Muscle of leg (tissue), 3 donors: ENCODE measurements at regions not wholly inside any gene's neighbourhood (a gene's known extent, or its start where the extent isn't known, plus 50 kb on each side); places are given as distances from the start of the nearest gene placed in this dataset.

ENCODE experiments used
- DNase-seq: peaks from one replicate; pipeline ENCODE4 v3.0.0; 2013
- H3K27ac ChIP-seq: one replicate; pipeline ENCODE4 v1.5.1; 2013; ENCODE audit warnings: mild to moderate bottlenecking, low read length, control low read depth
- H3K27me3 ChIP-seq: one replicate; pipeline ENCODE4 v1.6.1; 2013; ENCODE audit warnings: low read length; ENCODE audit not compliant: control insufficient read depth, insufficient read depth
- H3K36me3 ChIP-seq: one replicate; pipeline ENCODE4 v1.6.1; 2013; ENCODE audit warnings: low read length; ENCODE audit not compliant: control insufficient read depth, insufficient read depth
- H3K4me1 ChIP-seq: one replicate; pipeline ENCODE4 v1.6.1; 2013; ENCODE audit warnings: low read length; ENCODE audit not compliant: control insufficient read depth, insufficient read depth
- H3K4me3 ChIP-seq: one replicate; pipeline ENCODE4 v1.5.1; 2013; ENCODE audit warnings: low read length, control low read depth
- H3K9me3 ChIP-seq: replicated peaks from 2 replicates; pipeline ENCODE4 v1.6.1; 2013; ENCODE audit warnings: low read depth, low read length; ENCODE audit not compliant: control insufficient read depth
- WGBS: methylation state at CpG from one replicate; pipeline ENCODE4 v1.1.5; 2013; ENCODE audit warnings: missing lambda C conversion rate; ENCODE audit not compliant: insufficient coverage; 5-methylcytosine and 5-hydroxymethylcytosine counted together

DNA sequence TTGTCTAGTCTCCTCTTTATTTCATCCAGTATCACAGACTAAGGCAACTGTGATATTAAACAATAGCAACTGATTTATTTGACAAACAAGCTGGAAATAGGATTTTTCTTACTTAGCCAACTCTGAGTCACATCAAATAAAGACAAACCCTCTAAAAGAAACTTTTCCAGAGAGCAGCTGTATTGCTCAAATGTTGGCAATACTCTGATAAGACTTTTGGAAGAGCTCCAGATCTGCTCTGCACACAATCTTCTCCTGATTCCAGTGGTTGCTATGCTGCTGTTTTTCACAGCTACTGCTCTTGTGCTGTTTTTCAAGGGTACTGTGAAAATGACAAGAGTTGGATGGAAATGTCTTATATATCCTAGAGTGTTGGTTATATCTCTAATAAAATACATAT lies 1479.2 kb downstream of the SLITRK5 start:
- Histone ChIP-seq H3K4me1 (no peaks in the 10 kb centered on the region), H3K4me3 (no peak overlapping the region), H3K9me3 (no peaks in the 10 kb centered on the region), H3K27ac (no peak overlapping the region), H3K27me3 (no peaks in the 10 kb centered on the region), H3K36me3 (no peaks in the 10 kb centered on the region)
- peak; percentile 11 for DNase-seq

DNA sequence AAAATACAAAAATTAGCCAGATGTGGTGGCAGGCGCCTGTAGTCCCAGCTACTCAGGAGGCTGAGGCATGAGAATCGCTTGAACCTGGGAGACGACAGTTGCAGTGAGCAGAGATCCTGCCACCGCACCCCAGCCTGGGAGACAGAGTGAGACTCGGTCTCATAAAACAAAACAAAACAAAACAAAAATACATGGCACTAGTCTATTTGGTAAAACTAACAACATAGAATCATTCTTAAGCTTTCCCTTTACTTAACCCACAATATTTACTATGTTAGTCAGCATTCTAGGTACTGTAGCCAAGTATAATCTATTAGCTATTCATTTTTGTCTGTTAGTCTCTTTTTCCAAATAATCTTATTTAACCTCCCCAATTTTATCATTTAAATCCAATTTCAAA lies 1482.8 kb downstream of the SLITRK5 start:
- Histone ChIP-seq H3K36me3 (no peaks in the 10 kb centered on the region), H3K4me1 (no peaks in the 10 kb centered on the region), H3K9me3 (no peaks in the 10 kb centered on the region), H3K27ac (no peak overlapping the region), H3K27me3 (no peaks in the 10 kb centered on the region), H3K4me3 (no peak overlapping the region)
- DNase-seq = no peak
- 80% methylated on average over 2 of the region's 5 CpGs for WGBS

DNA sequence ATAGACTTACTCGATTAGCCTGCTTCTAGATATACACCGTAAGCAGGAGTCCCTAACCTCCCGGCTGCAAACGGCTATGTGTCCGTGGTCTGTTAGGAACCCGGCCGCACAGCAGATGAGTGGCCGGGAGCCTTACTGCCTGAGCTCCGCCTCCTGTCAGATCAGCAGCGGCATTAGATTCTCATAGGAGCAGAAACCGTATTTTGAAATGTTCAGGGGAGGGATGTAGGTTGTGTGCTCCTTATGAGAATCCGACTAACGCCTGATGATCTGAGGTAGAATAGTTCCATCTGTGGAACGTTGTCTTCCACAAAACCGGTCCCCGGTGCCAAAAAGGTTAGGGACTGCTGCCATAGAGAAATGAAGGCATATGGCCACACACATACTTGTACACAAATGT lies 1491.9 kb downstream of the SLITRK5 start:
- DNase-seq = no peak
- 89% methylated on average over 13 of the region's 16 CpGs for WGBS
- H3K4me3 ChIP-seq = no peak overlapping the region

DNA sequence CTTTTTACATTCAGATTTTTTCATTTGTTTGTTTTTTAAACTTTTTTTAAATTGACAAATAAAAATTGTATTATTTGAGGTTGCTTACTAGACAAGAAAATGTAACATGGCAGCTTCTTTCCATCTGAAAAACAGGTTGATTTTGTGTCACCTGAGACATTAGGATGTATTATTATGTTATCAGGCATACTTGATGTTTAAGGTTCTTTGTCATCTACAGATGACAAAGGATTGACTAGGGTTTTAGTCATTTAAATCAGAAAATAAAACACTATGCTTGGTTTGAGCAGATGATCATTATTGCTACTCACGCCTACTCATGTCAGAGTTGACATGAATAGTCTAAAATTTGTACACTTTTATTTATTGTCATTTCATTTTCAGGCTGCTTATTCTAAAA lies 1494.5 kb downstream of the SLITRK5 start:
- Histone ChIP-seq H3K36me3 (no peaks in the 10 kb centered on the region), H3K9me3 (no peaks in the 10 kb centered on the region), H3K27ac (no peak overlapping the region), H3K4me1 (no peaks in the 10 kb centered on the region), H3K4me3 (no peak overlapping the region), H3K27me3 (no peaks in the 10 kb centered on the region)
- DNase-seq = no peak
- no CpG with 5 or more reads among the region's 1 CpG for WGBS

More for the DNA sequence above, 1491.9 kb downstream of the SLITRK5 start:
- peaks cover 2% of the 10 kb centered on the region for H3K9me3 ChIP-seq
- H3K27ac ChIP-seq = no peak overlapping the region
- no peaks in the 10 kb centered on the region for H3K27me3 ChIP-seq
- no peaks in the 10 kb centered on the region for H3K4me1 ChIP-seq
- H3K36me3 ChIP-seq = no peaks in the 10 kb centered on the region

DNA sequence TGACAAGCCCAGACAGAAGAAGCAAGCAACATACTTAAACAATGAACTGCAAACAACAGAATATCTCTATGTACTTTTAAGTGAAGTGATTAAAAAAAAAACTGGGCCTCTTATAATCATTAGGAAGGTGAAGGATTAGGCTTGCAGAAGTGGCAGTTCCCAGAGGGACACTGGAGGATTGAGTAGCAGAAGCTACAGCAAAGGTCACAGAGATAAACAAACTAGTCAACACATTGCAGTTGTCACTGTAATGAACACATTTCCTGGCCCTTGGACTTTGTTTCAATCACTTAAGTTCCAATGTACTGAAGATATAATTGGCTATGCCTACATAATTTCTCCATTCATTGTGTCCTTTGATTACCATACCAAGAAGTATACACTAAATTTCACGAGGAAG lies 1498.8 kb downstream of the SLITRK5 start:
- Histone ChIP-seq H3K9me3 (no peaks in the 10 kb centered on the region), H3K27me3 (no peaks in the 10 kb centered on the region), H3K27ac (no peak overlapping the region), H3K36me3 (no peaks in the 10 kb centered on the region), H3K4me3 (no peak overlapping the region), H3K4me1 (no peaks in the 10 kb centered on the region)
- DNase-seq = no peak
- WGBS = no CpG with 5 or more reads among the region's 1 CpG

DNA sequence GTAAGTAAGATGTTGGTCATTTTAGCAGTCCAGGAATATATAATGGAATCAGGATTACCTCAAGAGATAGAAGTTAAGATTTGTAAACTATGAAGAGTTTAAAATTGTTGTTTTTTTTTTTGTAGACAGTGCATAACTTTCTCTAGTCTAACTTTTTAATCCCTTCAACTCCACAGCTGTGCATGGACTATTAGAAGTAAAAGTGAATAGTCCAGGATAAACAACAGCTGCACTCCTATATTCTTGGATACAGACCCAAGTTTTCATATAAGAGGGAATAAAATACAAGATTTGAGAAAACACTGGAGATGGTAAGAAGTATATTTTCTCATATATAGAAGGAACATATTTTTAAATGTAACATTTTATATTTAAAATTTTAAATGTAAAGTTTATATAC lies 1509.9 kb downstream of the SLITRK5 start:
- no peak overlapping the region for H3K4me3 ChIP-seq
- H3K36me3 ChIP-seq = no peaks in the 10 kb centered on the region
- no peaks in the 10 kb centered on the region for H3K4me1 ChIP-seq
- DNase-seq = peak; percentile 80
- peaks cover 9% of the 10 kb centered on the region for H3K9me3 ChIP-seq
- no peaks in the 10 kb centered on the region for H3K27me3 ChIP-seq
- H3K27ac ChIP-seq = peak overlapping the region; percentile 45

DNA sequence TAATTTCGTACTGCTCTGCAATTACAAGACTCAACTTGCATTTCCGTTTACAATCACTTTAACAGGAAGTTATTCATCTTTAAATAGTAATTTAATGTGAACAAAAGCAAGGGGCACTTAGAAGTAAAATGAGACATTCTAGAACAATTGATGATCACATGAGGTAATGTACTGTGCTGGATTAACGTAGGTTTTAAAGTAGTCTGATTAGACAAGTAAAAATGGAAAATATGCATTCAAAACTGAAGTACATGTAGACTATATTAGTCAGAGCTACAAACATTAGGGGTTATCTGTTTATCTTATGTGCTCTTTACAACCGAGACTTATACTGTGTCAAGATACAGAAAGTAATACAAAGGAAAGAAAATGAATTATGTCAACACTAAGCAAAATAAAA lies 1528.0 kb downstream of the SLITRK5 start:
- no CpG with 5 or more reads among the region's 4 CpGs for WGBS
- Histone ChIP-seq H3K4me1 (no peaks in the 10 kb centered on the region), H3K27ac (no peak overlapping the region), H3K4me3 (no peak overlapping the region), H3K27me3 (no peaks in the 10 kb centered on the region), H3K36me3 (no peaks in the 10 kb centered on the region), H3K9me3 (no peaks in the 10 kb centered on the region)
- no peak for DNase-seq

DNA sequence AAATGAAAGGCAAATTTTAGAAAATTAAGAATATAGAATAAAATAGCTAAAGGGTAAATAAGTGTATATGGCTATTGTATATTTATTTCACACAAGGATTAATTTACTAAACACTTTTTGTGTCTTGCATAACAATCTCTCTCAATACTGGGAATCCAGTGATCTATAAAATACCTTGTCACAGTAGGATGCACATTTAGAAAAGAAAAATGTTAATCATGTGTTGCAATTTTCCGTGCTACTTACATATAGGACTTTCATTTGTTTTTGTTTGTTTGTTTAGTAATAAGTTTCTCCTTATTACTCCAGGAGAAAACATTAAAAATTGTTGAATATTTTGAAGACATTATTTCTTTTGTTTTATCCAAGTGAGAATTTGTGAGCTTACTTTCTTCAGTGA lies 1533.3 kb downstream of the SLITRK5 start:
- Histone ChIP-seq H3K27ac (no peak overlapping the region), H3K27me3 (no peaks in the 10 kb centered on the region)
- no CpG with 5 or more reads among the region's 1 CpG for WGBS

DNA sequence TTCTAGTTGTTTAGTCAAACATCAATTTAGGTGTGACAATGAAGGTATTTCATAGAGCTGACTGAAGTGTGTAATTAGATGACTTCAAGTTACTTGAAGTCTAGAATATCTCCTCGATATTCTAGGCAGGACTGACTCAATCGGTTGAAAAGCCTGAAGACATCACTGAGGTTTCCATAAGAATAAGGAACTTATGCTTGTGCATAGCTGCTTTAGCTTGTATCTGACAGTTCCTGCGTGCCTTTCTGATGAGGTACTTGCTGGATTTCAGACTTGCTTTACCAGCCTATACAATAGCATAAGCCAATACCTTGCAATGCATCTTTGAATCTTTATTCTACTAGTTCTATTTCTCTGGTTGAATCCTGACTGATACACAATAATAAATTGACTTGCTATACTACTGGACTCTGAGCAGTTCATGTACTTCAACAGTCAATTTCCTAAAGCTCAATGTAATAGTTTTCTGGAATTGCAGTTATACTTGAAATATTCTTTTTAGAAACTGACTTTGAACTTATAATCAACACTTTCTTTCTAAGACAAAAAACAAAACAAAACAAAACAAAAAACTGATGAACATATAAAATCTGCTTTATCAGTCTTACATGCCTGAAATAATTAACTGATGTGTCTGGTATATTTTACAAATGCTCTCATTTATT lies 1534.8 kb downstream of the SLITRK5 start:
- Histone ChIP-seq H3K4me3 (no peak overlapping the region), H3K9me3 (no peaks in the 10 kb centered on the region), H3K4me1 (no peaks in the 10 kb centered on the region), H3K27me3 (no peaks in the 10 kb centered on the region), H3K36me3 (no peaks in the 10 kb centered on the region), H3K27ac (no peak overlapping the region)
- no CpG with 5 or more reads among the region's 3 CpGs for WGBS
- DNase-seq = no peak

More for the DNA sequence above, 1533.3 kb downstream of the SLITRK5 start:
- no peak for DNase-seq
- H3K36me3 ChIP-seq = no peaks in the 10 kb centered on the region
- no peaks in the 10 kb centered on the region for H3K9me3 ChIP-seq
- H3K4me1 ChIP-seq = no peaks in the 10 kb centered on the region
- H3K4me3 ChIP-seq = no peak overlapping the region

DNA sequence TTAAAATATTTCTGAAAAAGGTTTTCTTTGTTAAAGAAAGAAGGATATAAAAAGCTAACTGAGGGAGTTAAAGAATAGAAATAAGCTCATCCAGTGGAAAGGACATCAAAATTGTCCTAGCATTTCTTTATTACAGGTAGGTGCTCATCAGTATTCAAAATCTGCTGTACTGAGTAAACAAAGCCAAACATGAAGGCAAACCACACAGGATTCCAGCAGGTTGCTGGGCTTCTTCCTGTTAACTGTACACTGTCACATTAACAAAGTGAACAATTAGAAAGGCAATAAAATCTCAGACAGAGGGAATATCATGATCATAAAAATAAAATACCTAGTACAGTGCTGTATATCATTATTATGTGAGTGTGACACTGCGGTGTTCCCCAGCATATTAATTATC lies 1541.0 kb downstream of the SLITRK5 start:
- no peak overlapping the region for H3K4me3 ChIP-seq
- WGBS = no CpG with 5 or more reads among the region's 1 CpG
- DNase-seq = no peak
- H3K27me3 ChIP-seq = no peaks in the 10 kb centered on the region
- no peaks in the 10 kb centered on the region for H3K9me3 ChIP-seq
- H3K4me1 ChIP-seq = no peaks in the 10 kb centered on the region
- H3K27ac ChIP-seq = no peak overlapping the region
- no peaks in the 10 kb centered on the region for H3K36me3 ChIP-seq

DNA sequence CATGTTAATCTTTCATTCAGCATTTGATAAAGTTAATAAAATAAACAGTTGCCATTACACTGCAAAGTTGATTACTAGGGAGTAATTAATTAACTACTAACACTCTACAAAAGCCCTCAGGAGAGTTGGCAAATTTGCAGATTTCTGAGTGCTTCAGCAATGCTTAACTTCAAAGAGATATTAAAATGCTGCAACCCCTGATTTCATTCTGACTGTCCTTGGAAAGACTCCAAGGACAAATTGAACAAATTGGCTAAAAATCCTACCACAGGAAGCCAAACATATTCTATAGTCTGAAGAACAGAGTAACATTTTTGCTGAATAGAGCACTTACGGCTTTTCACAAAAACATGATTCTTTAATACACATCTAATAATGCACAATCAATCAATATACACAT lies 1543.0 kb downstream of the SLITRK5 start:
- WGBS = no CpG with 5 or more reads among the region's 1 CpG

More for the DNA sequence above, 1543.0 kb downstream of the SLITRK5 start:
- Histone ChIP-seq H3K4me1 (no peaks in the 10 kb centered on the region), H3K36me3 (no peaks in the 10 kb centered on the region), H3K27ac (no peak overlapping the region), H3K27me3 (no peaks in the 10 kb centered on the region), H3K4me3 (no peak overlapping the region), H3K9me3 (no peaks in the 10 kb centered on the region)
- DNase-seq = peak; percentile 79
